ENCODE measurements at regions not wholly inside any gene's neighbourhood (a gene's known extent, or its start where the extent isn't known, plus 50 kb on each side); places are given as distances from the start of the nearest gene placed in this dataset.

GRCh38 chr17:13728781-13729180 lies 127.1 kb upstream of the HS3ST3A1 start:
- Histone ChIP-seq H2BK5ac (ENCODE audit: low read depth, low read length) (no peak overlapping the region), H3K79me2 (ENCODE audit: control insufficient read depth in 1 of 2, insufficient read depth in 2 of 2, low read length in 2 of 2) (no peaks in the 10 kb centered on the region), H3K79me1 (ENCODE audit: low read depth, low read length) (no peaks in the 10 kb centered on the region), H3K18ac (ENCODE audit: extremely low read depth, low read length) (no peak overlapping the region), H3K14ac (ENCODE audit: insufficient read length) (no peak overlapping the region), H2BK20ac (ENCODE audit: low read length) (no peak overlapping the region), H3K9me3 (ENCODE audit: insufficient read depth in 2 of 2, low read depth in 1 of 2, low read length in 1 of 2) (peaks cover 3 to 11% of the 10 kb centered on the region in 2 experiments; a peak in 1 of 4 replicates), H3K4ac (replicated peaks; ENCODE audit: insufficient read length, low read depth, low read length) (no peak overlapping the region), H3K23ac (ENCODE audit: insufficient read length) (no peak overlapping the region), H3K56ac (replicated peaks; ENCODE audit: insufficient read length, low read depth, low read length) (no peak overlapping the region), H3K27me3 (replicated peaks in 1 of 4; ENCODE audit: control insufficient read depth in 3 of 4, extremely low read depth in 1 of 4, insufficient read depth in 3 of 4, low read length in 3 of 4) (no peaks in the 10 kb centered on the region), H3K36me3 (ENCODE audit: control insufficient read depth in 2 of 4, insufficient read depth in 4 of 4, low read length in 3 of 4) (no peaks in the 10 kb centered on the region; a peak in 1 of 8 replicates), H3K9ac (replicated peaks in 1 of 4; ENCODE audit: extremely low read depth in 1 of 4, low read depth in 3 of 4, low read length in 3 of 4) (no peak overlapping the region), H3K4me3 (ENCODE audit: extremely low read depth in 1 of 4, insufficient read depth in 2 of 4, low read depth in 3 of 4, low read length in 4 of 4) (no peak overlapping the region), H4K5ac (ENCODE audit: insufficient read length, low read depth, low read length) (no peak overlapping the region), H4K8ac (ENCODE audit: extremely low read depth, insufficient read depth, low read length) (no peak overlapping the region), H3K23me2 (ENCODE audit: low read depth, low read length) (no peaks in the 10 kb centered on the region), H2BK12ac (ENCODE audit: low read depth, low read length) (no peak overlapping the region), H2AFZ (ENCODE audit: low read length) (no peak overlapping the region), H2BK120ac (replicated peaks; ENCODE audit: low read depth, low read length) (no peak overlapping the region), H4K91ac (replicated peaks; ENCODE audit: insufficient read length, low read length) (no peak overlapping the region), H2AK5ac (ENCODE audit: low read depth, low read length) (no peak overlapping the region), H3K4me2 (ENCODE audit: insufficient read depth in 1 of 2, low read depth in 2 of 2, low read length in 2 of 2) (no peak overlapping the region), H3K27ac (ENCODE audit: low read depth, low read length) (no peak overlapping the region), H2BK15ac (ENCODE audit: low read length) (no peak overlapping the region), H4K20me1 (replicated peaks in 1 of 2; ENCODE audit: control insufficient read depth in 1 of 2, insufficient read depth in 2 of 2, low read length in 2 of 2) (no peaks in the 10 kb centered on the region), H3K4me1 (replicated peaks in 1 of 4; ENCODE audit: control insufficient read depth in 3 of 4, insufficient read depth in 4 of 4, low read length in 3 of 4) (no peaks in the 10 kb centered on the region)
- no peak for DNase-seq (ENCODE audit: low read depth in 1 of 2, low spot score in 2 of 2)
- no peak for TF ChIP-seq TEAD4 (IDR thresholded peaks at IDR 0.05; ENCODE audit: low read depth, low read length)
- no peak for TF ChIP-seq ATF2 (IDR thresholded peaks at IDR 0.05; ENCODE audit: low read length)
- no peak for TF ChIP-seq CHD2 (IDR thresholded peaks at IDR 0.05; ENCODE audit: low read length)
- no peak for TF ChIP-seq RBBP5 (IDR thresholded peaks at IDR 0.05; ENCODE audit: borderline replicate concordance, low read depth, low read length)
- TF ChIP-seq KDM1A (IDR thresholded peaks at IDR 0.05; ENCODE audit: borderline replicate concordance, low read length): no peak
- TF ChIP-seq HDAC6 (IDR thresholded peaks at IDR 0.05; ENCODE audit: low read depth, low read length): no peak
- TF ChIP-seq TCF12 (IDR thresholded peaks at IDR 0.05; ENCODE audit: low read depth, low read length): no peak
- no peak for TF ChIP-seq BCL11A (IDR thresholded peaks at IDR 0.05; ENCODE audit: low read depth in 2 of 2, low read length in 2 of 2)
- no peak for TF ChIP-seq SRF (IDR thresholded peaks at IDR 0.05; ENCODE audit: low read depth, low read length)
- no peak for TF ChIP-seq TAF1 (IDR thresholded peaks at IDR 0.05; ENCODE audit: low read depth, low read length)
- TF ChIP-seq SIN3A (conservative IDR thresholded peaks at IDR 0.05 in 1 of 2, IDR thresholded peaks at IDR 0.05 in 1 of 2; ENCODE audit: low read depth in 1 of 2, low read length in 2 of 2): no peak
- TF ChIP-seq SAP30 (IDR thresholded peaks at IDR 0.05; ENCODE audit: insufficient read depth, insufficient replicate concordance, low read length): no peak
- TF ChIP-seq TAF7 (optimal IDR thresholded peaks at IDR 0.05; ENCODE audit: borderline replicate concordance, low read depth, low read length): no peak
- TF ChIP-seq SP2 (IDR thresholded peaks at IDR 0.05; ENCODE audit: low read length): no peak
- 91% methylated on average over 4 of the region's 4 CpGs; no CpG with 5 or more reads in 1 of the 2 experiments for WGBS, 2 experiments (ENCODE audit: extremely low coverage in 1 of 2, insufficient coverage in 1 of 2, insufficient read length in 1 of 2, insufficient replicate concordance in 2 of 2, low coverage in 1 of 2, low lambda C conversion rate in 2 of 2, missing lambda C conversion rate in 1 of 2)
- ChIA-PET CTCF (ENCODE audit: partially characterized antibody) (interaction anchor here (2.1 kb wide), 1 partner anchor 10 kb away, joined by 5 read pairs; no protein-coding TSS in a partner anchor), POLR2A (ENCODE audit: partially characterized antibody) (no interaction called here)
- no peak for FAIRE-seq

All from H1 (cell line).